ENCODE measurements at regions not wholly inside any gene's neighbourhood (a gene's known extent, or its start where the extent isn't known, plus 50 kb on each side); places are given as distances from the start of the nearest gene placed in this dataset.

DNA sequence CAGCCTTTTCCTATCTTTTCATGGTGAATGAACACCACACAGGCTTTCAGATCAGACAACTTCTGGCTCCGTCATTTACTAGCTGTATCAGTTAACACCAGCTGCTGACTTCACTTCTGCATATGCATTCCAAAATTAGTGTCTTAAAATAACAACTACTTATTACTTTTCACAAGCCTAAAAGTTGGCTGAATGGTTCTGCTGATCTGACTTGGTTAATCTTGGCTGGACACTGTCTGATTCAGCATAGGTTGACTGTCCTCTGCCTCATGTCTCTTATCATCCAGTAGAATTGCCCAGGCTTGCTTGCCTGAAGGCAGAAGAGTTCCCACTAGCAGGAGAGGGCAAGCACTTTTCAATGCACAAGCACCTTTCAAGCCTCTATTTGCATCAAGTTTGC is 72.7 kb downstream of the MARCHF4 start:
- CTCF ChIA-PET = no interaction called here
- no peak overlapping the region for H3K27ac Mint-ChIP-seq
- H3K4me1 Mint-ChIP-seq = peaks cover 10% of the 10 kb centered on the region

GRCh38 chr2:216298719-216299495 is 73.4 kb downstream of the MARCHF4 start:
- CTCF ChIA-PET = no interaction called here
- H3K36me3 Mint-ChIP-seq (ENCODE audit: low read depth) = no peaks in the 10 kb centered on the region
- POLR2A ChIA-PET = no interaction called here
- H3K4me1 Mint-ChIP-seq = peaks cover 10% of the 10 kb centered on the region
- no peaks in the 10 kb centered on the region for H3K9me3 Mint-ChIP-seq
- H3K4me3 Mint-ChIP-seq = no peak overlapping the region
- H3K27me3 Mint-ChIP-seq = no peaks in the 10 kb centered on the region
- no peak overlapping the region for H3K27ac Mint-ChIP-seq
- DNase-seq = no peak

More for the DNA sequence above, 72.7 kb downstream of the MARCHF4 start:
- DNase-seq = no peak
- POLR2A ChIA-PET = no interaction called here
- Mint-ChIP-seq H3K4me3 (no peak overlapping the region), H3K9me3 (no peaks in the 10 kb centered on the region), H3K27me3 (no peaks in the 10 kb centered on the region), H3K36me3 (ENCODE audit: low read depth) (no peaks in the 10 kb centered on the region)

GRCh38 chr2:216296856-216297255 is 75.4 kb downstream of the MARCHF4 start:
- H3K27ac Mint-ChIP-seq = no peak overlapping the region
- H3K36me3 Mint-ChIP-seq (ENCODE audit: low read depth) = no peaks in the 10 kb centered on the region
- no peak for DNase-seq
- CTCF ChIA-PET = no interaction called here
- no peak overlapping the region for H3K4me3 Mint-ChIP-seq
- no peaks in the 10 kb centered on the region for H3K9me3 Mint-ChIP-seq
- peaks cover 10% of the 10 kb centered on the region for H3K4me1 Mint-ChIP-seq
- H3K27me3 Mint-ChIP-seq = no peaks in the 10 kb centered on the region
- POLR2A ChIA-PET = no interaction called here

- no peak overlapping the region for H3K27ac Mint-ChIP-seq
- no peaks in the 10 kb centered on the region for H3K9me3 Mint-ChIP-seq
- no peaks in the 10 kb centered on the region for H3K27me3 Mint-ChIP-seq
- H3K4me3 Mint-ChIP-seq = no peak overlapping the region
- CTCF ChIA-PET = interaction anchor here (1.3 kb wide), 1 partner anchor 49 kb away, joined by 4 read pairs; no protein-coding TSS in a partner anchor
- DNase-seq = no peak
- H3K4me1 Mint-ChIP-seq = peaks cover 10% of the 10 kb centered on the region
- H3K36me3 Mint-ChIP-seq (ENCODE audit: low read depth) = no peaks in the 10 kb centered on the region
- POLR2A ChIA-PET = no interaction called here
These were observed 78.0 kb downstream of the MARCHF4 start for GRCh38 chr2:216294305-216294704.

DNA sequence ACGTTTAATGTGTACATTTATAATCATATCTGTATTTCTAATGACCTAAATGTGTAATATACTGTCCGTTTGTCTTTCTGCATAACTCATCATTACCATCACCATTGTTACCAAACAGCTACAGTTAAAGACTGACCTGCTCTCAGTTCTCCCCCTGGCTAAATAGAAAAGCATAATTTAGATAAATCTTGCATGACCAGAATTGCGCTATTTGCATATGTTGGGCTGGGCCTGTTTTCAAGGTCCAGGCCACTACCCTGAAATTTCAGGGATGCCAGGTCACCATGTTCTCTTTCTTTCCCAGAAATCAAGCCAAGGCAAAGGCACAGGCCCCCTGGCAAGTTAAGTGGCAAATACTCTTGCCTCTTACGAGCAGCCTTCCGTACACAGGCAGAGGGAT is 78.4 kb downstream of the MARCHF4 start:
- POLR2A ChIA-PET = no interaction called here
- Mint-ChIP-seq H3K4me3 (no peak overlapping the region), H3K9me3 (no peaks in the 10 kb centered on the region), H3K4me1 (peaks cover 10% of the 10 kb centered on the region), H3K36me3 (ENCODE audit: low read depth) (no peaks in the 10 kb centered on the region), H3K27ac (no peak overlapping the region), H3K27me3 (no peaks in the 10 kb centered on the region)
- no peak for DNase-seq
- CTCF ChIA-PET = no interaction called here

GRCh38 chr2:216292886-216293301 is 79.4 kb downstream of the MARCHF4 start:
- H3K36me3 Mint-ChIP-seq (ENCODE audit: low read depth) = no peaks in the 10 kb centered on the region
- CTCF ChIA-PET = interaction anchor here (0.8 kb wide), 1 partner anchor 11 kb away, joined by 3 read pairs; no protein-coding TSS in a partner anchor
- no peaks in the 10 kb centered on the region for H3K27me3 Mint-ChIP-seq
- no peaks in the 10 kb centered on the region for H3K9me3 Mint-ChIP-seq
- POLR2A ChIA-PET = no interaction called here
- no peak for DNase-seq
- no peak overlapping the region for H3K4me3 Mint-ChIP-seq
- H3K4me1 Mint-ChIP-seq = peaks cover 10% of the 10 kb centered on the region
- no peak overlapping the region for H3K27ac Mint-ChIP-seq

GRCh38 chr2:216292475-216292874 is 79.8 kb downstream of the MARCHF4 start:
- Mint-ChIP-seq H3K9me3 (no peaks in the 10 kb centered on the region), H3K36me3 (ENCODE audit: low read depth) (no peaks in the 10 kb centered on the region), H3K27ac (no peak overlapping the region), H3K27me3 (no peaks in the 10 kb centered on the region), H3K4me1 (peaks cover 10% of the 10 kb centered on the region), H3K4me3 (no peak overlapping the region)
- CTCF ChIA-PET = interaction anchor here (0.8 kb wide), 1 partner anchor 11 kb away, joined by 3 read pairs; no protein-coding TSS in a partner anchor
- DNase-seq = no peak
- POLR2A ChIA-PET = no interaction called here

- CTCF ChIA-PET = no interaction called here
- no peak overlapping the region for H3K4me3 Mint-ChIP-seq
- DNase-seq = no peak
These were observed 82.8 kb downstream of the MARCHF4 start for GRCh38 chr2:216289470-216289869.

GRCh38 chr2:216287251-216287650 is 85.0 kb downstream of the MARCHF4 start:
- Mint-ChIP-seq H3K27ac (no peak overlapping the region), H3K4me1 (no peaks in the 10 kb centered on the region), H3K36me3 (ENCODE audit: low read depth) (no peaks in the 10 kb centered on the region), H3K27me3 (no peaks in the 10 kb centered on the region), H3K9me3 (no peaks in the 10 kb centered on the region), H3K4me3 (no peak overlapping the region)
- ChIA-PET POLR2A (no interaction called here), CTCF (interaction anchor here (1.1 to 1.3 kb wide), 2 partner anchors 11 to 15 kb away, joined by 3 to 4 read pairs; no protein-coding TSS in a partner anchor)
- no peak for DNase-seq

More at GRCh38 chr2:216289470-216289869, 82.8 kb downstream of the MARCHF4 start:
- Mint-ChIP-seq H3K27me3 (no peaks in the 10 kb centered on the region), H3K27ac (no peak overlapping the region), H3K4me1 (no peaks in the 10 kb centered on the region), H3K9me3 (no peaks in the 10 kb centered on the region), H3K36me3 (ENCODE audit: low read depth) (no peaks in the 10 kb centered on the region)
- POLR2A ChIA-PET = no interaction called here

DNA sequence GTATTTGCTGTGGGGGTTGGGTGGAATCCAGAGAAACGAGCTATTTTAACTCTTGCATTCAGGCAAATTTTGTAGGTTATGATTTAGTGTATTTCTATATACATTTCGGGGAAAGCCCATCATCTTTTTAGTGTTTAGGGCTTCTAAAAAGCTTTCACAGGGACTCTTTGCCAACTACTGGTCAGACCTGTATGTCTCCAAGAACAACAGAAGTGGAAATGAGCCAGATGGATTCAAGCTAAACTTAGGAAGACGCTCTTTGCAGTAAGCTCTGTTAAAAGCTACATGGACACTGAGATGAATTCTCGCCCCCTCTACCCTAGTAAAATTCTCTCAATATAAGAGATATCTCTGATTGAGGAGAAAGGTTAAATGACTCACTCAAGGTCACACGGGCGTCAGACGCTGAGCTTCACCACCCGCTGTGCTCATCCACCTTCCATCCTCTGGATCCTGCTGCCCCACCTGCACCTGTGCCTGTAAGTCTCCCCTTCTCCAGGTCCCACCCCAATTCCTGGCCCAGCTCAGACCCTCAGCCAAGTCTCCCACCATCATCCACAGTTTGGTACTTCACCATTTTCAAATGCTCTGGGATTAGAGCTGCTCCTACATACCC is 85.6 kb downstream of the MARCHF4 start:
- no peak overlapping the region for H3K27ac Mint-ChIP-seq
- ChIA-PET CTCF (interaction anchor here (0.6 to 1.3 kb wide), 2 partner anchors 14 to 251 kb away, joined by 3 to 4 read pairs; no protein-coding TSS in a partner anchor), POLR2A (no interaction called here)

GRCh38 chr2:216285701-216286100 is 86.6 kb downstream of the MARCHF4 start:
- CTCF ChIA-PET = interaction anchor here (1.3 kb wide), 1 partner anchor 13 kb away, joined by 4 read pairs; no protein-coding TSS in a partner anchor

More for the DNA sequence above, 85.6 kb downstream of the MARCHF4 start:
- Mint-ChIP-seq H3K27me3 (no peaks in the 10 kb centered on the region), H3K4me1 (no peaks in the 10 kb centered on the region), H3K4me3 (no peak overlapping the region), H3K36me3 (ENCODE audit: low read depth) (no peaks in the 10 kb centered on the region), H3K9me3 (no peaks in the 10 kb centered on the region)
- no peak for DNase-seq

GRCh38 chr2:216284708-216285107 is 87.6 kb downstream of the MARCHF4 start:
- CTCF ChIA-PET = interaction anchor here (1.1 kb wide), 1 partner anchor 12 kb away, joined by 3 read pairs; no protein-coding TSS in a partner anchor
- no peaks in the 10 kb centered on the region for H3K27me3 Mint-ChIP-seq
- H3K4me1 Mint-ChIP-seq = no peaks in the 10 kb centered on the region
- no peak overlapping the region for H3K27ac Mint-ChIP-seq
- H3K36me3 Mint-ChIP-seq (ENCODE audit: low read depth) = no peaks in the 10 kb centered on the region
- no peak overlapping the region for H3K4me3 Mint-ChIP-seq
- no peaks in the 10 kb centered on the region for H3K9me3 Mint-ChIP-seq
- POLR2A ChIA-PET = no interaction called here
- DNase-seq = no peak

More at GRCh38 chr2:216285701-216286100, 86.6 kb downstream of the MARCHF4 start:
- POLR2A ChIA-PET = interaction anchor here (0.6 kb wide), 1 partner anchor 18 kb away, joined by 3 read pairs; no protein-coding TSS in a partner anchor
- no peaks in the 10 kb centered on the region for H3K27me3 Mint-ChIP-seq
- H3K9me3 Mint-ChIP-seq = no peaks in the 10 kb centered on the region
- H3K4me3 Mint-ChIP-seq = no peak overlapping the region
- H3K27ac Mint-ChIP-seq = no peak overlapping the region
- no peaks in the 10 kb centered on the region for H3K4me1 Mint-ChIP-seq
- DNase-seq = no peak
- no peaks in the 10 kb centered on the region for H3K36me3 Mint-ChIP-seq (ENCODE audit: low read depth)

Data from activated CD4-positive, alpha-beta T cell treated with anti-CD3 and anti-CD28 coated beads, Interleukin-2, amount 10 ng/mL, durations not matched to agents 7 days and 5 days (primary cell).